HG03039 (cell line): ENCODE measurements at regions not wholly inside any gene's neighbourhood (a gene's known extent, or its start where the extent isn't known, plus 50 kb on each side); places are given as distances from the start of the nearest gene placed in this dataset.
"Not testable (repeated sequence)": the region's sequence is repeated elsewhere in the genome, so short reads cannot be mapped to it uniquely, and the experiment has no call there.

Experiments used
- ATAC-seq: cut with Tn5 transposase; IDR thresholded peaks from one replicate; pipeline ENCODE4 v1.9.1; 2021; ENCODE audit warnings: mild to moderate bottlenecking, moderate library complexity; ENCODE audit not compliant: unreplicated experiment

DNA sequence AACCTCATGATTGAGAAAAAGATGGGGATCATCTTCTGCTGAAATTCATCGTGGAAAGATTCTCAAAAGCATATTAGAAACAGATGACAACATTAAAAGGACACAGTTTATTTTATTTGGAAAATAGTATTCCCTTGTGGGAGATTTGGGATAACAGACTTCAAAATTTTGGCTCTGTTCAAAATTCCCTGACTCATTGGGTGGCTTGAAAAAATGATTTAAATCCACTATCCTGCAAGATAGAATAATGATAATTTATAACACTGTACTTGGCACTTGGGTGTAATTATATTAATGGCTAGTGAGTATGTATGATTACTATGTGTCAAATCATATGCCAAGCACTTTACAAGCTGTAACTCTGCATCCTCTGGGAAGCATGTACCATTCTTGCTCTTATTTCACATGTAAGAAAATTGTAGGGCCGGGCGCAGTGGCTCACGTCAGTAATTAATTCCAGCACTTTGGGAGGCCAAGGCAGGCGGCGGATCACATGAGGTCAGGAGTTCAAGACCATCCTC lies 128.8 kb downstream of the LMNTD1 start:
- no peak for ATAC-seq

DNA sequence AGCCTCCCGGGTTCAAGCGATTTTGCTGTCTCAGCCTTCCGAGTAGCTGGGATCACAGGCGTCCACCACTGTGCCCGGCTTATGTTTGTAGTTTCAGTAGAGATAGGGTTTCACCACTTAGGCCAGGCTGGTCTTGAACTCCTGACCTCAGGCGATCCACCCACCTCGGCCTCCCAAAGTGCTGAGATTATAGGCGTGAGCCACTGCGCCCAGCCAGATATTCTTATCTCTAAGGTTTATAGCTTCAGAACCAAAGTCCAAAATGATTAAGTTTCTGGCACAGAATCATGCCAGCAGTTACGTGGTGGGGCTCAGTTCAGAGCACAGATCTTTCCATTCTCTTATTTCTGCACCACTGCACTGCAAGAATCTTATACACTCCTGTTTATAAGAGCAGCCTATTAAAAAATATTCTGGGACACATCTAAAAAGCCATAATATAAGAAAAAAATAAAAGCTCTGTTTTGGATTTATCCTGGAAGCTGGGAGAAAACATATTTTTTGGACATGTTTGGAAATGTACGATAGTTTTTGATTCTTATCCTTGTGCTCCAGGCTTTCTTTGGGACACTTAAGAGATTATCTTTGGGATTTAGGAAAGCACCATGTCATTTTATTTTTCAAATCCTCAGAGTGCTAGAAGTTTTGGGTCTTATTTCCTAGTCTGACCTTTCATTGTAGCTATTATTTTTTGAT lies 129.6 kb downstream of the LMNTD1 start:
- ATAC-seq, result no peak

DNA sequence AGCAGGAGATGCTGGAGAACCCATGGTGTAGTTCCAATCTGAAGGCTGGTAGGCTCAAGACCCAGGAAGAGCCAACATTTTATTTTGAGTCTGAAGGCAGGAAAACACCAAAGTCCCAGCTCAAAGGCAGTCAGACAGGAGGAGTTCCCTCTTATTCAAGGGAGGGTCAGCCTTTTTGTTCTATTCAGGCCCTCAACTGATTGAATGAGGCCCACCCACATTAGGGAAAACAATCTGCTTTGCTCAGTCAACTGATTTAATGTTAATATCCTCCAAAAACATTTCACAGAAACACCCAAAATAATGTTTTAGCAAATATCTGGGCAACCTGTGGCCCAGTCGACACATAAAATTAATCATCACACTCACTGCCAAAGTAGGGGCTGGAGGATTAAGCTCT lies 130.8 kb downstream of the LMNTD1 start:
- ATAC-seq, result no peak

DNA sequence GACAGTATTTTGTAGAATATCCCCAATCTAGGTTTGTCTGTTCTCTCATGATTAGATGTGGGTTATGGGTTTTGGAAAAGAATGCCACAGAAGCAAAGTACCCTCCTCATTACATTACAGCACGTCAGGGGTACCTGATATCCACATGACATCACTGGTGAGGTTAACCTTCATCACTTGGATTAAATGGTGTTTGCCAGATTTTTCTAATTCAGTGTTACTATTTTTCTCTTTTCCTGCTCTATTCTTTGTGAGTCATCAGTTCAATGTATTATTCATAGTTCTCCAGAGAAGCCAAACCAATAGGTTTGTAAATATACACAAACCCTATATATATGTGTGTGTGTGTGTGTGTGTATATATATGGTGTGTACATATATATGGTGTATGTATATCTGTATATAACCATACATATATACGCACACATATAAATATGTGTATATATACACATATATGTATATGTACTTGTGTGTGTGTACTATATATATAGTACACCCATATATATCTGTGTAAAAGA lies 131.4 kb downstream of the LMNTD1 start:
- ATAC-seq, result no peak

DNA sequence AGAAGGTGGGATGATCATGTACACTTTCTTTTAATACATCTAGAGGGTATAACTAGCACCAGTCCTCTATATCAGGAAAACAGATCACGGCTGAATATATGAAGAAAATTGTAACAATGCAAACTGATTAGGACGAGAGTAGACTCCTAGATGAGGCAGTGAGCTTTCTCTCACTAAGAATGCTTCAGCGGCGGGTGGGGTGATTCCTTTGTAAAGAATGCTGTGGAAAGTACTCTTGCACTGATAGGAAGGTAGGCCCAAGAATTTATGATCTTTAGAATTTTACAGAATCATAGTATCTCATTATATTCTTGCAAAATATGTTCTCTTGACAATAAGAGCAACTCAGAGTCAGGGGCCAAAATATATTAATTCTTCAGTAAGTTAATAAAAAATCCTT lies 133.0 kb downstream of the LMNTD1 start:
- no peak for ATAC-seq

DNA sequence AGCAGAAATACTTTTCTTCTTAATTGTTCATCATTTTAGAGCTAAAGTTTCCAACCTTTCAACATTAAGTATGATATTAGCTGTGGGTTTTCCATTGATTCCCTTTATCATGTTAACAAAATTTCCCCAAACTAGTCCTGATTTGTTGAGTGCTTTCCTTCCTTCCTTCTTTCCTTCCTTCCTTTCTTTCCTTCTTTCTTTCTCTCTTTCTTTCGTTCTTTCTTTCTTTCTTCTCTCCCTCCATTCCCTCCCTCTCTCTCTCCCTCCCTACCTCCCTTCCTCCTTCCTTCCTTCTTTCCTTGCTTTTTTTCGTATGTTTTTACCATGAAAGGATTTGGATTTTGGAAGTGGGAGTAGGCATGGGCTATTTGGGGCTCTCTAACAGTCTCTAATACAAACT lies 133.5 kb downstream of the LMNTD1 start:
- ATAC-seq, result no peak

DNA sequence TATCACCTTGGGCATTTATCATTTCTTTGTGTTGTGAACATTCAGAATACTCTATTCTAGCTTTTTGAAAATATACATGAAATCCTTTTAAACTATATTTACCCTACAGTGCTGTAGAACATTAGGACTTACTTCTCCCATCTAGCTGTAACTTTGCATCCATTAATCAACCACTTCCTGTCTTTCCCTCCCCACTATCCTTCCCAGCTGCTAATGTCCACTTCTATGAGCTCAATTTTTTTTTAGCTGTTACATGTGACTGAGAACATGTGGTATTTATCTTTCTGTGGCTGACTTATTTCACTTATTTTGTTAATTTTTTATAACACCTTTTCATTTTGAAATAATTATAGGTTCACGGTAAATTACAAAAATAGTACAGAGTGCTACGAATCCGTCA lies 136.0 kb downstream of the LMNTD1 start:
- no peak for ATAC-seq

DNA sequence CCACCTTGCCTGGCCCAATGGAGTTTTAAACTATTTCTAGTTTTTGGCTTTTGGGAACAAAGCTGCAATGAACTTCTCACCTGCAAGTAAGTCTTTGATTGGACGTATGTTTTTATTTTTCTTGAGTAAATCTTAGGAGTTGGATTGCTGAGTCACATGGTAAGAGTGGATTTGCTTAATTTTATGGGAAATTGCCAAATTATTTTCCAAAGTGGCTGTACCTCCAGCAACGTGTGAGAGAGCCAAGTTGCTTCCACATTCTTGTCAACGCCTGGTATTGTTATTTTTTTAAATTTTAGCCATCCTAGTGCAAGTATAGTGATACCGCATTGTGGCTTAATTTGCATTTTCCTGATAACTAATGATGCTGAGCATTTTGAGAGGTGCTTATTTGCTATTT lies 136.6 kb downstream of the LMNTD1 start:
- no peak for ATAC-seq

DNA sequence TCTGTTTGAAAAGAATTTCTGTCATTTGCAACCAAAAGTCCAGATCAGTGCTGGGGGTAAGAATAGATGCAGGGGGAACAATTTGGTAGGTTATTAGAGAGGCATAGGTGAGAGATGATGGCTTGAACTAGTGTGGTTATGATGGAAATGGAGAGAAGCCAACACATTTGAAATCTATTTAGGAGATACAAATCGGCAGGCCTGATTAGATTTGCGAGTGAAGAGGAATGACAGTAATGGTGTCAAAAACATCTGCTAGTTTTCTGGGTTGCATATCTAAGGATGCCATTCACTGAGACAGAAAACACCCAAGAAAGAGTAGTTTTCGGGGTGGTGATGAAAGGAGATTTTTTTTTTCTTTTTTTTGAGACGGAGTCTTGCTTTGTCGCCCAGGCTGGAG lies 138.1 kb downstream of the LMNTD1 start:
- no peak for ATAC-seq

DNA sequence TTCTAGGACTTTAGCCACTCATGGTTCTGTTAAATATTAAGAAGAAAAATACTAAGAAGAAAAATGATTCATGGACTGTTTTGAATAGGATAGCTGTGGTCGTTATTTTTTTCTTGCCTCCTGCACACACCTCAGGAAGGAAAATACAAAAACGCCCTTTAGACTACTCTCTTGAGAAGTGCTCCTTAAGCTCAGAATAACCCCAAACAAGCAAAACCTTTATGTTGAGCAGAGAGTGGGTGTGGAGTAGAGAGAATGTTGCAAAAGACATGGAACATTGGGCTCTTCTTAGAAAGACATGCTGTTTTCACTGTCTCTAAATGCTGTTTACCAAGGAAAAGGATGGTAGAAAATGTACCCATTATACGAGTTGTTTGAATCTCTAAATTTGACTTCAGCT lies 140.3 kb downstream of the LMNTD1 start:
- ATAC-seq, result no peak

DNA sequence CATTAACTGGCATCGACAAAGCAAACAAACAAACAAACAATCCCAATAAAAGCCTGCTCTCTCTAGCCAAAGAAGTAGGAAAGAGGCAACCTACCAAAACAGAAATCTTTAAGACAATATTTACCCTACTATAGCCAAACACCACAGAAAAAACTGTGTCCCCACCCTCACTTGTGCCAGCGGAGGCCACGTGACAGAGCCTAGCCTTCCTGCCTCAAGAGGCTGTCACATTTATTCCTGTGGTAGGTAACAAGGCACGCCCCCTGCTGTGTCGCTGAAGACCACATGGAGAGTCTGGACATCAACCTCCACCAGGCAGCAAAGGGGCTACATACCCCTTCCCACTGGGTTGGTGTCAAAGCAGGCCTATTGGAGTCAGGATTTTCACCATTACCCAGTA lies 148.1 kb downstream of the LMNTD1 start:
- ATAC-seq, result no peak

DNA sequence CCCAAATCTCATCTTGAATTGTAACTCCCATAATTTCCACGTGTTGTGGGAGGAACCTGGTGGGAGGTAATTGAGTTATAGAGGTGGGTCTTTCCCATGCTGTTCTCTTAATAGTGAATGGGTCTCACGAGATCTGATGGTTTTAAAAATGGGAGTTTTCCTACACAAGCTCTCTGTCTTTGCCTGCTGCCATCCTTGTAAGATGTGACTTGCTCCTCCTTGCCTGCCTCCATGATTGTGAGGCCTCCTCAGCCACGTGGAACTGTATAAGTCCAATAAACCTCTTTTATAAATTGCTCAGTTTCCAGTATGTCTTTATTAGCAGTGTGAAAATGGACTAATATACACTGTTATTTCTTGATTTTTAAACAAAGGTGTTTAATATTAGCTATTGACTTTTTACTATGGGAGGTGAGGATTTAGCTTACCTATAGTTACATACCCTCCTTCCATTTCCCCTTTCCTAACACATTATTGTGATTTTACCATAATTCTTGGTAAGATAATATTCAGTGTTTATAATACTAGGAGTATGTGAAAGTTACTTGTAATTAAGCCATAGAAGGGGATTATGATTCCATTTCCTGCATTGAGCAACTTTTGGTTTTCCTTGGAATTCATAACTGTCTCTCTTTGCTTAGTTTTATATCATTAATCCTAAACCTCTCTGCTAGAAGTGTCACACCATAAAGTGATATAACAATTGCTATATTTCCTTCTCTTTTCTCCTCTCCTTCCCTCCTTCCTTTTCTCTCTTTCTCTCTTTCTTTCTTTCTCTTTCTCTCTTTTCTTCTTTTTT lies 151.0 kb upstream of the KRAS start:
- ATAC-seq, result no peak

DNA sequence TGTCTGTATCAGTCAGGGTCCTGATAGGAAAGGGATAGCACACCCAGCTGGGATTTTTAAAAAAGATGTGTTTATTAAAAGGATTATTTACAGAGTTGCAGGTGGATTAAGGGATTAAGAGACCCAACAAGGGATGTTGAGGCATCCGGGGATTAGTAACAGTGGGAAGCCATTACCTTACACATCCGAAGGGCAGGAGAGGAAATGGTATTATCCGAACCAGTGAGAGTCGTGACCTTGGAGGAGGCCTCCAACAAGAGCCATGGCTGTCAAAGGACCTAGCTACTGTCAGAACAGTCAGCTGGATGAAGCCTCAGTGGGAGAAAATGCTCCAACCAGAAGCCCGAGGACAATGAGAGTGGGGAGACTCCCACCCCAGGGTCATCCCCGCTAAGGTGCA lies 146.3 kb upstream of the KRAS start:
- no peak for ATAC-seq

DNA sequence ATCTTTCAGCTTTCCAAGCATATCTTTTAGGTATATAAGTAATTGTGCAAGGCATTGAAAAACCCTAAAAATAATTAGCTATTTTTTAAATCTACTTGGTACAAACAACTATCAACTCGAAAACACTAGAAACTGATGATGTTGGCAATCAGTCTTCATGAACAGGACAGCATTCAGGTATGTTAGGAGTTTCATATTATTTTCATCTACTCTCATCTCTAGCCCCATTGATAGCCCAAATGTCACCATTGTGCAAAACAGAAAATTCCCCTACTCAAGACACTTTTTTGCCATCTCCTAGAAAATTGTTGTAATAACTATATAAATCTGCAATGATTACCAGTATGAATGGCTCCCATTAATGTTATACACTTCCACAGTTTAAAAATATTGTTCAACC lies 144.5 kb upstream of the KRAS start:
- ATAC-seq, result no peak

DNA sequence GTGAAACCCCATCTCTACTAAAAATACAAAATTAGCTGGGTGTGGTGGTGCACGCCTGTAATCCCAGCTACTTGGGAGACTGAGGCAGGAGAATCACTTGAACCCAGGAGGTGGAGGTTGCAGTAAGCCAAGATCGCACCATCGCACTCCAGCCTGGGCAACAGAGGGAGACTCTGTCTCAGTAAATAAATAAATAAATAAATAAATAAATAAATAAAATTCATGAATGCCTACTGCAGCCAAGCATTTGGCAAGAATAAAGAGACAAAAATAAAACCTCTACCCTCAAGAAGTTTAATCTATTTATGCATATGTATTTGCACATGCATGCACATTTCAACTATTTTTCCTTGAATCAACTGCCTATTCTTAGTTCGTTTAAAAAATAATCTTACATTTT lies 144.0 kb upstream of the KRAS start:
- not testable (repeated sequence) for ATAC-seq

DNA sequence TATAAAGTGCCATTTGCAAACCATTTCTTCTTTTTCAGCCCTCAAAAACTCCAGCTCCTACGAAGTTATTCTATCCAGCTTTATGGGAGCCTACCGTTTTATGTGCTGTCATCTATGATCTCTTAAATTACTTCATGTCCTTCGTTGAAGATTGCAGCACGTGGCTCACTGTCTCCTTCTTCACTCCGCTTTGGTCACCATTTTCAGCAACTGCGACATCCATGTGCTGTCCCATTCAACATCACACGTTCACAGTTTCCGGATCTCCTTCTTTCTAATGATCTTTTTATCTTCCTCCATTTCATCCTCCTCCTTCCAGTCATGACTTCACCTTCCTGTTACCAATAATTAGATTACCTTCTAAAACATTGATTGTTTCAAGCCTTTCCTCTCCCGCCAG lies 143.3 kb upstream of the KRAS start:
- no peak for ATAC-seq

DNA sequence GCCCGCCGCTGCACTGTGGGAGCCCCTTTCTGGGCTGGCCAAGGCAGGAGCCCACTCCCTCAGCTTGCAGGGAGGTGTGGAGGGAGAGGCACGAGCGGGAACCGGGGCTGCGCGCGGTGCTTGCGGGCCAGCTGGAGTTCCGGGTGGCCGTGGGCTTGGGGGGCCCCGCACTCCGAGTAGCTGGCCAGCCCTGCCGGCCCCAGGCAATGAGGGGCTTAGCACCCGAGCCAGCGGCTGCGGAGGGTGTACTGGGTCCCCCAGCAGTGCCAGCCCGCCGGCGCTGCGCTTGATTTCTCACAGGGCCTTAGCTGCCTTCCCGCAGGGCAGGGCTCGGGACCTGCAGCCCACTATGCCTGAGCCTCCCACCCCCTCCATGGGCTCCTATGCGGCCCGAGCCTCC lies 140.6 kb upstream of the KRAS start:
- ATAC-seq, result not testable (repeated sequence)

DNA sequence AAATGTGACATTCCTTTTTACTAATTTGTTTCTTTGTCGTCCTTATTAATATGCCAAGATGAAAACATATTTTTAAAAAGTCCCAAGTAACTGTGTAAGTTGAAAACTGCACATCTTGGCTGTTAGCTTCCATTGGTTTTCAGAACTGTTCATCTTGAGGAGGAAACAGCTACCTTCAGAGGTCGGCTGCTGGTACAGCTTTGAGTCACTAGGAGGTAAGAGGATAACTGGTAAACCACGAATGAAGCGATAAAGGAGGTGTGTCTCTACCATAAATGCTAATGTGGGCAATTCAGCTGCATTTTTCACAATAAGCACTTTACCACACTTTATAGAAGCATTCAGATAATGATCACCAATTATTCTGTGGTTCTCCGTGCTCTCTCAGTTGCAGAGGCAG lies 137.5 kb upstream of the KRAS start:
- ATAC-seq, result no peak

DNA sequence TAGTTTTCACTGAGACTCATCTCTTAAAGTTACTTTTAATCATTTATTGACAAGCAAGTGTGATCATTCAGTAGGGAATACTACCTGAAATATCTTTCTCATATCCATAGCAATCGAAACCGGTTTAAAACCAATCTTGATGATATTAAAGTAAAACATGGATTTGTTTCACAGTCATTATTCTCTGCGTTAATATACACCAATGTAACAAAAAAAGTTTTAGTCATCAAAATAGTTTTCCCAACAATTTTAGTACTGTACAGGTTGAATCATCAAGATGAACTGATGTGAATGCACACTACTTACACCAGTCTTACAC lies 137.0 kb upstream of the KRAS start:
- ATAC-seq, result no peak

DNA sequence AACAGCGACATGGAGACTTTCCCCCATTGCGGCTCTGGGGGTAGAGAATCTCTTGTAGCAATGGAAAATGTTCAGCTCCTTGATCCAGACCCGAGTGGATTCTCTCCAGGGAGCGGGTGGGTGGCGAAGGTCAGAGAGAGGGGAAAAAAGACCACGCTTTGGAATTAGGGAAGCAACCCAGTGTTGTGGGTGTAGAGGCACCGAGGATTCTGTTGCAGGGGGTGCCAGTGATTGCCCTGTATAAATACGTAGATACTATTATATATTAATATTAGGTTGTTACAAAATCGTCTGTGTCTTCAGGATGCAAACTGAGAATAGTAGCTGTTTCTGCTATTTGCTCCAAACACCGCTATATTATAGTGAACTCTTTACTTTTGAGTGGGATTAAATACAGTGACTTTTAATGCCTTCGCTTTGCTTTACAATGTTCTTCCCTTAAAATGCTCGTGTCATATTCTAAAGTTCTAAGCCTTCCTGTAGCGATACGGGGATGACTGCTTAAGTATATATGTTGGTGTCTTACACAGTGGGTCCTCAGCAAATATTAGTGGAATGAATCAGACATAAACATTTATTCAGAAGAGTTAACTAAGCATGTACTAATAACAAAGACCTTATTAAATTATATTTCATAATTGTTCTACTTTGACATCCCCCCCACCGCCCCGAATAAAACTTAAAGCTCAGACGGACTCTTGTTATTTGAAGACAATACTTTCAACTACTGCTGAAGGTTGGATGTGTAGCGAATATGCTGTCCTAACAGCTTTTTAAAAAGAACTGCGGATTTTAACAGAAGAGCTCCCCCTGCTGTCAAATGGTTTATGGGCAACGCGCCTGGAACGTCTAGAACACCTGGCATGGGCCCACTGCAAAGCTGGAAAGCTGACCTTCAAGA lies 136.4 kb upstream of the KRAS start:
- no peak for ATAC-seq

DNA sequence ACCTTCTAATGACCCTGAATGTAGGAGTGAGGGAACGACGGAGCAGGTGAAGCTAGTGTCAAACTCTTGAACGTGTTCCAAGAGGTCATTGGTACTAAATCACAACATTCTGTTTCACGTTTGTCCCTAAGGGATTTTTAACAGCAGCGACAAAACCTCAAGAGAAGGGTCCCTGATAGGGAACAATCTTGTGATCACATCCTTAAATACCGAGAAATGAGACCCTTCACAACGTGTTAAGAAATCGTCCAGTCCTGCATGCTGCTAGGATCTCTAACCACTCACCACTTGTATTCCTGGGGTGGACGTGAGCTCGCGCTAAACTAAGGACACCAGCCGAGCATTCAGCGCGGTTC lies 134.1 kb upstream of the KRAS start:
- ATAC-seq, result no peak
